HG02840 (cell line): ENCODE measurements at regions not wholly inside any gene's neighbourhood (a gene's known extent, or its start where the extent isn't known, plus 50 kb on each side); places are given as distances from the start of the nearest gene placed in this dataset.
"Not testable (repeated sequence)": the region's sequence is repeated elsewhere in the genome, so short reads cannot be mapped to it uniquely, and the experiment has no call there.

Experiments used
- ATAC-seq: cut with Tn5 transposase; IDR thresholded peaks from one replicate; pipeline ENCODE4 v1.9.1; 2021; ENCODE audit warnings: mild to moderate bottlenecking, moderate library complexity, moderate number of reproducible peaks; ENCODE audit not compliant: unreplicated experiment, low FRiP score

GRCh38 chr3:7982126-7982525, 519.5 kb upstream of the LMCD1 start:
- no peak for ATAC-seq

- ATAC-seq, result no peak
Measured at GRCh38 chr3:7999384-7999783, 502.2 kb upstream of the LMCD1 start.

- no peak for ATAC-seq
Measured at GRCh38 chr3:8001307-8001706, 500.3 kb upstream of the LMCD1 start.

GRCh38 chr3:8001712-8002111, 499.9 kb upstream of the LMCD1 start:
- ATAC-seq, result no peak

GRCh38 chr3:8011902-8012301, 489.7 kb upstream of the LMCD1 start:
- ATAC-seq, result no peak

GRCh38 chr3:8020047-8020841, 481.4 kb upstream of the LMCD1 start:
- no peak for ATAC-seq

- no peak for ATAC-seq
Measured at GRCh38 chr3:8027954-8028353, 473.7 kb upstream of the LMCD1 start.

GRCh38 chr3:8050283-8050682, 451.3 kb upstream of the LMCD1 start:
- no peak for ATAC-seq

GRCh38 chr3:8052659-8053058, 449.0 kb upstream of the LMCD1 start:
- ATAC-seq, result no peak

DNA sequence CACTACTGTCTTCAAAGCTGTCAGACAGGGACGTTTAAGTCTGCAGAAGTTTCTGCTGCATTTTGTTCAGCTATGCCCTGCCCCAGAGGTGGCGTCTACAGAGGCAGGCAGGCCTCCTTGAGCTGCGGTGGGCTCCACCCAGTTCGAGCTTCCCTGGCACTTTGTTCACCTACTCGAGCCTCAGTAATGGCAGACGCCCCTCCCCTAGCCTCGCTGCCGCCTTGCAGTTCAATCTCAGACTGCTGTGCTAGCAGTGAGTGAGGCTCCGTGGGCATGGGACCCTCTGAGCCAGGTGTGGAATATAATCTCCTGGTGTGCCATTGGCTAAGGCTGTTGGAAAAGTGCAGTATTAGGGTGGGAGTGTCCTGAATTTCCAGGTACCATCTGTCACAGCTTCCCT, 433.5 kb upstream of the LMCD1 start:
- ATAC-seq, result not testable (repeated sequence)

DNA sequence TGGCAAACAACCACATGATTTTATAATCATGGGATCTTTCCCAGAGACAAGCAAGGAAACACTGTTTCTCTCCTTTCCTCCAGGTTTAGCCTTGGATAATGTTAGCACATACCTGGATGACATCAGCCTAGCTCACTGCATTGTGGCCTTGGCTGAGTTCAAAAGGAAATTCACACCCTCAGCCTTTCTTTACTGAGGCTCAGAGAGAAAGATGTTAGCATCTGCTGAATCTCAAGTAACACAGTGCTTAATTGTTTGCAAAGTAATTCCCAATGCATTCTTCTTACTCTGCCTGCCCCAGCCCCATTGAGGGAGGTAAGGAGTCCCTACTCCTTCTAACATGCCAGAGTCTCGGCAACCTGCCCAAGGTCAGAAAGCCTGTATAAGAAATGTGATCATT, 432.2 kb upstream of the LMCD1 start:
- no peak for ATAC-seq

GRCh38 chr3:8070011-8070410, 431.6 kb upstream of the LMCD1 start:
- no peak for ATAC-seq

DNA sequence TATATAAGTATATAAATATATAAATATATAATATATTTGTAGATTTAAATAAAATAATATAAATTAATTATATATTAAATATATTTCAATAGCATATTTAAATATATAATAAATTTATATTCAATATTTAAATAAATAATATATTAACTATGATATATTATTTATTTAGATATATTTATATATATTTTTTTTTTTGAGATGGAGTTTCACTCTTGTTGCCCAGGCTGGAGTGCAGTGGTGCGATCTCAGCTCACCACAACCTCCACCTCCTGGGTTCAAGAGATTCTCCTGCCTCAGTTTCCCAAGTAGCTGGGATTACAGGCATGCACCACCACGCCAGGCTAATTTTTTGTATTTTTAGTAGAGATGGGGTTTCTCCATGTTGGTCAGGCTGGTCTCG, 426.9 kb upstream of the LMCD1 start:
- not testable (repeated sequence) for ATAC-seq

- no peak for ATAC-seq
Measured at GRCh38 chr3:8077126-8077525, 424.5 kb upstream of the LMCD1 start.

GRCh38 chr3:8080464-8080863, 421.2 kb upstream of the LMCD1 start:
- no peak for ATAC-seq

- no peak for ATAC-seq
Measured at GRCh38 chr3:8085498-8085897, 416.1 kb upstream of the LMCD1 start.

DNA sequence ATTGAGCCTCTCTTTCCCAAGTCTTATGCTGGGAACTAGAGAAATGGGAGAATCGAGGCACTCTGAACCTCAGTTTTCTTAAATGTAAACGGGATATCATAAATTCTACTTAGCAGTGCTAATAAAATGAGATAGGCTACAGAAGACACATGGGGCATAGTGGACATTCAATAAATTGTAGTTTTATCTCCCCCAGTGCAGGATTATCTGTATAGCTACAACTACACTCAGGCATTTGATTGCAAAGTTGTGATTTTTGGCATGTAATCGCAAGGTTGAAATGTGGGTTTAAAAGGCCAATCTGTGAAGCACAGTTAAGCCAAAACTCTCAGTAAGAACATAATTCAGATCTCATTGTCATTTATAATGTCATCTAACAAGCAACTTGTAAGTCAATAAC, 413.7 kb upstream of the LMCD1 start:
- ATAC-seq, result no peak

- no peak for ATAC-seq
Measured at GRCh38 chr3:8094415-8094814, 407.2 kb upstream of the LMCD1 start.

DNA sequence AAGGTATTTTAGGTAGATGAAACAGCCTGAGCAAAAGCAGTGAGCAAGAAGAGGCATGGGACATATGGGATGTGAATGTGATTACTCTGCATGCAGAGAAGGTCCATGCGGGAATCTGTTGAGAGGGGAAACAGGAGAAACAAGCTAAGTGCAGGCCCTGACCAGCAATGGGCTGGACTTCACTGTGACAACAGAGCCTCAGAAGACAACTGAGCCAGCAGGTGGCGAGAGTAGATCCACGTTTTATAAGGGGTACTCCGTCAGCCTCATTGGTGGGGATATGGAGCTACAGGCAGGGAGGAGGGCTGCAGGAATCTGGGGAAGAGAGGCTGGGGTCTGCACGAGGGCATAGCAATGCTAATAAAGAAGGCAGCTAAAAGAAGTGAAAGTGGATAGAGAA, 405.9 kb upstream of the LMCD1 start:
- ATAC-seq, result no peak

- no peak for ATAC-seq
Measured at GRCh38 chr3:8097690-8098089, 403.9 kb upstream of the LMCD1 start.

DNA sequence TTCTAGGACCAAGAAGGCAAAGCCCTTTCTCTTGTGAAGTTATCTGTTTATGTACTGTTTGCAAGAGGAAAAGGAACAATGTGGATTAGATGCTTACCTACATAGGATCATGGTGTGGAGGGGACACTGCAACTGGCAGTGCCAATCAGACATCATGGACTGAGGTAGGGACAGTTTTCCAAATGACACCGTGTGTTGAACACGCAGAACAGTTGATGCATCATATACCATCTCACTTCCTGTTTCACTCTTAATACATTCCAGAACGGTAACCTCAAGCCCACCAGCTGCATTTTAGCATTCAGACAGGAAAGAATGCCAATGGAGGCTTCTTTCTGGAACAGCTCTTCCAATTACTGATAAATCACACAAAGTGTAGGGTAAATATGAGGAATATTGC, 397.7 kb upstream of the LMCD1 start:
- no peak for ATAC-seq

GRCh38 chr3:8106921-8107320, 394.7 kb upstream of the LMCD1 start:
- no peak for ATAC-seq
